ENCODE measurements at regions not wholly inside any gene's neighbourhood (a gene's known extent, or its start where the extent isn't known, plus 50 kb on each side); places are given as distances from the start of the nearest gene placed in this dataset.

GRCh38 chr2:16742026-16742425 lies 76.4 kb upstream of the CYRIA start:
- DNase-seq (ENCODE audit: extremely low spot score): no peak
- ChIA-PET POLR2A (no interaction called here), CTCF (interaction anchor here (1.5 to 6.8 kb wide), 2 partner anchors 14 to 129 kb away, joined by 4 to 33 read pairs; no protein-coding TSS in a partner anchor)
- TF ChIP-seq CTCF (IDR thresholded peaks at IDR 0.05; ENCODE audit: control extremely low read depth, extremely low read depth, low read depth, missing control alignments): no peak

DNA sequence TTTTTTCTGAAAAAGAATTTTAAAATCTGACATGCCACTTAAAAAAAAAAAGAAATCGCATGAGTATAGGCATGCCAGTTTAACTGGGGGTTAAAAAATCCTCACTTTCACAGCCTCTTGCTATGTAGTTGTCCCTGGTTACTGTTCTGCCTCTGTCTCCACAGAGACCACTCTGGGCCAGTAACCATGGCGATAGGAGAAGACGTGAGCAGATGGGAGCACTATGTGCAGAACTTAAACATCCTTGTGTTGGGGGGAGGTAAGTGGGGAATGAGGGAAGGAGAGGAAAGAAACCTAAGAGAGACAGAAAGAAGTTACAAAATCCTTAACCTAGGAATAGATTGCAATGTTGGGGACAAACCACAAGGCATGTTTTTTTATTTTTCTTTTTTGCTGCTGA lies 75.9 kb upstream of the CYRIA start:
- DNase-seq (ENCODE audit: extremely low spot score): no peak
- CTCF ChIA-PET: interaction anchor here (1.5 kb wide), 1 partner anchor 129 kb away, joined by 4 read pairs; no protein-coding TSS in a partner anchor
- POLR2A ChIA-PET: no interaction called here
- no peak for TF ChIP-seq CTCF (IDR thresholded peaks at IDR 0.05; ENCODE audit: control extremely low read depth, extremely low read depth, low read depth, missing control alignments)

DNA sequence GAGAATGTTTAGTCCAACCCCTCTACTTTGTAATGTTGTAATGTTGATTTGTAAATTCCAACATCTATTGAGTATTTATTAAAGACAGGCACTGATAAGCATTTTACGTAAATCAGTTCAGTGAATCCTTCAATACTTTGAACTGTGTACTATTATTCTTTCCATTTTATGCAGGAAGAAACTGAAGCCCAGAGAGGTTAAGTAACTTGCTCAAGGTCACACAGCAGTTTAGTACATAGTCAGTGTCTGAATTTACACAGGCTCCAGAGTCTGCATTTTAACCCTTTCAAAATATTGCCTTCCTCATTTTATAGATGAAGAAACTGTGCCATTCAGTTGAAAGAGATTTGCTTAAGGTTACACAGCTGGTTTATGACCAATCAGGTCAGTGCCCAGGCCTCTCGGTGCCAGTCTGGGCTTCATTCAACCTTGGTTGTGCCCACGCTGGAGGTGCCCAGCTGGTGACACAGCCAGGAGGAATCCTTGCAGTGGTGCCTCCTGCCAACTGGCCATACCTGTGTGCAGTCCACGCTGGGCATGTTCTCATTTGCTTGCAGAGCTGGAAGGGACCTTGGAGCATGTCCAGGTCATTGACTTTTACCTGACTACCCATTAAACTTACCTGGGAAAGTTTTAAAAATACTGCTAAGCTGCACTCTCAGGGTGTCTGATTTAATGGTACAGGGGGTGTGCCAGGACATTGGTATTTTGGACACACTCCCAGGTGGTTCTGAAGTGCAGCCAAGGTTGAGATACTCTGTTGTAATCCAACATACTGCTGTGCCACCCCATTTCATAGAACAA lies 74.3 kb upstream of the CYRIA start:
- POLR2A ChIA-PET: no interaction called here
- CTCF ChIA-PET: interaction anchor here (1.4 kb wide), 1 partner anchor 16 kb away, joined by 5 read pairs; no protein-coding TSS in a partner anchor
- no peak for TF ChIP-seq CTCF (IDR thresholded peaks at IDR 0.05; ENCODE audit: control extremely low read depth, extremely low read depth, low read depth, missing control alignments)
- no peak for DNase-seq (ENCODE audit: extremely low spot score)

DNA sequence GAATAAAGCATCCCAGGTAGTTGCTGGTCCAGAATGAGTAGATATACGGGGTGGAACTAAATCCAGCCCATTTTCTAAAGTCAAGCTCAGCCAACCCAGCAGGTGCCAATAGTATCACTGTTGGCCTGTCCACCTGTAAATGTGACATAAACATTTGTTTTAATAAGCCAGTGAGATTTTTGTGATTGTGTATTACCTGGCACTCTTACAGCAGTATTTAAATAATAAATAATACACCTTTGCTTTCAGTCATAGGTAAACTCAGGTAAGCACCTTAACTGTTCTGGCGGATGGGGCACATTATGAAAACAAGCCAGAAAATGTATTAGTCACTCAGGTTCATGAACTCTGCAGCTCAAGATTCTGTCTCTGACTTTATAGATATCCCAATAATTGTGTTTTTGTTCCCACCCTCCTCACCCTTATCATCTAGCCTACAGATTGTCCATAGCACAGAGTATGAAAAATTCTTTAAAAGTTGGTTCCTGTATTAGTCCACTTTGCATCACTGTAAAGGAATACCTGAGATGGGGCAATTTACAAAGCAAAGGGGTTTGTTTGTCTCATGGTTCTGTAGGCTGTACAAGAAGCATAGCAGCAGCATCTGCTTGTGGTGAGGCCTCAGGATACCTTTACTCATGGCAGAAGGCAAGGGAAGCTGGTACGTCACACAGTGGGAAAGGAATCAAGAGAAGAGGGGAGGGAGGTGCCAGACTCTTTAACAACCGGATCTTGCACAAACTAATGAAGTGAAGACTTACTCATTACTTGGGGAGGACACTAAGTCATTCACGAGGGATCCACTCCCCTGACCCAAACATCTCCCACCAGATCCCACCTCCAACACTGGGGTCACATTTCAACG lies 73.0 kb upstream of the CYRIA start:
- CTCF ChIA-PET: interaction anchor here (2.3 to 3.8 kb wide), 2 partner anchors 18 to 130 kb away, joined by 6 to 18 read pairs; no protein-coding TSS in a partner anchor
- POLR2A ChIA-PET: no interaction called here
- no peak for DNase-seq (ENCODE audit: extremely low spot score)
- no peak for TF ChIP-seq CTCF (IDR thresholded peaks at IDR 0.05; ENCODE audit: control extremely low read depth, extremely low read depth, low read depth, missing control alignments)

- TF ChIP-seq CTCF (IDR thresholded peaks at IDR 0.05; ENCODE audit: control extremely low read depth, extremely low read depth, low read depth, missing control alignments): no peak
- DNase-seq (ENCODE audit: extremely low spot score): no peak
- ChIA-PET CTCF (interaction anchor here (2.3 to 3.8 kb wide), 2 partner anchors 19 to 129 kb away, joined by 6 to 18 read pairs; no protein-coding TSS in a partner anchor), POLR2A (no interaction called here)
Observed at GRCh38 chr2:16737812-16738211, 72.2 kb upstream of the CYRIA start.

DNA sequence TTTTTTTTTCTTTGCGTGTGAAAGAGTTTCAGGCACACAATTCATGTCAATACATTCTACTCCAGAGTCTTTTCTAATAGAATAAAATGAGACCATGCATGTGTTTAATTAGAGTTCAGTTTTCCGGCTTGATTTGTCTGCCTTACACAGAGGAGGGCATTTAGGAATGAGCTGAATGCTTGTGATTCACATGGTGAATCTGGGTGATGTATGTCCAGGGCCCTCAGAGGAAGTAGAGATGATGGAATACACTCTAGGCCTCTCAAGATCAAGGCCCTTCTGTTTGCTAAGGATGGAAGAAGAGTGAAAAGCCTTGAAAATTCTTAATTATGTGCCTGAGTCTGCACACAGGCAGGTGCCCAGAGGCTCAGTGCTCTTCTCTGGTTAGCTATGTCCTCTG lies 71.0 kb upstream of the CYRIA start:
- TF ChIP-seq CTCF (IDR thresholded peaks at IDR 0.05; ENCODE audit: control extremely low read depth, extremely low read depth, low read depth, missing control alignments): no peak
- ChIA-PET POLR2A (no interaction called here), CTCF (interaction anchor here (1.6 to 3.8 kb wide), 3 partner anchors 20 to 128 kb away, joined by 4 to 18 read pairs (median 6); no protein-coding TSS in a partner anchor)
- DNase-seq (ENCODE audit: extremely low spot score): no peak

Measured in GM10248 (cell line).